GM23338 (cell line): ENCODE measurements at regions not wholly inside any gene's neighbourhood (a gene's known extent, or its start where the extent isn't known, plus 50 kb on each side); places are given as distances from the start of the nearest gene placed in this dataset.

Experiments used
- ATAC-seq: fragments of 200-7000 bp; cut with Tn5 transposase; 3 replicates; pipeline ENCODE4 v1.9.1; 2020
- DNase-seq: peaks from one replicate; pipeline ENCODE4 v3.0.0-alpha.2; 2015; ENCODE audit warnings: low spot score
- H2AFZ ChIP-seq: fragments of 200-600 bp; sonication (generic); 2 replicates; pipeline ENCODE4 v1.8.0; 2016; ENCODE audit warnings: antibody characterized with exemption, mild to moderate bottlenecking, moderate library complexity
- H3F3A ChIP-seq: fragments of 200-600 bp; sonication (generic); replicated peaks from 2 replicates; pipeline ENCODE4 v1.8.0; 2017; ENCODE audit warnings: antibody characterized with exemption, mixed run types, low read depth
- H3K27ac ChIP-seq: fragments of 200-600 bp; sonication (generic); 2 replicates; pipeline ENCODE4 v1.6.1; 2016; ENCODE audit warnings: low read depth
- H3K27me3 ChIP-seq: fragments of 200-600 bp; sonication (generic); 2 replicates; pipeline ENCODE4 v1.8.0; 2016; ENCODE audit warnings: mild to moderate bottlenecking, mixed run types, moderate library complexity; ENCODE audit not compliant: insufficient read depth
- H3K36me3 ChIP-seq: fragments of 200-600 bp; sonication (generic); 2 replicates; pipeline ENCODE4 v1.8.0; 2016; ENCODE audit warnings: mild to moderate bottlenecking; ENCODE audit not compliant: insufficient read depth
- H3K4me1 ChIP-seq: fragments of 200-600 bp; sonication (generic); 2 replicates; pipeline ENCODE4 v1.8.0; 2016; ENCODE audit warnings: mild to moderate bottlenecking, moderate library complexity; ENCODE audit not compliant: insufficient read depth
- H3K4me2 ChIP-seq: fragments of 200-600 bp; sonication (generic); 2 replicates; pipeline ENCODE4 v1.7.1; 2017; ENCODE audit warnings: mixed run types
- H3K4me3 ChIP-seq: fragments of 200-600 bp; sonication (generic); 2 replicates; pipeline ENCODE4 v1.6.1; 2016; ENCODE audit warnings: mixed run types
- H3K79me2 ChIP-seq: fragments of 200-600 bp; sonication (generic); replicated peaks from 2 replicates; pipeline ENCODE4 v1.8.0; 2017; ENCODE audit warnings: mild to moderate bottlenecking; ENCODE audit not compliant: insufficient read depth
- H3K9me2 ChIP-seq: fragments of 200-600 bp; sonication (generic); 2 replicates; pipeline ENCODE4 v1.8.0; 2017; ENCODE audit not compliant: insufficient read depth
- H4K20me1 ChIP-seq: fragments of 200-600 bp; sonication (generic); replicated peaks from 2 replicates; pipeline ENCODE4 v1.8.0; 2017; ENCODE audit warnings: mild to moderate bottlenecking; ENCODE audit not compliant: insufficient read depth
- H3K27ac Mint-ChIP-seq: 2 replicates; pipeline ENCODE4 v1.8.0; 2020; ENCODE audit warnings: inconsistent platforms, mild to moderate bottlenecking, moderate library complexity, mixed read lengths
- H3K27me3 Mint-ChIP-seq: 3 replicates; pipeline ENCODE4 v1.8.0; 2022; ENCODE audit warnings: low read depth, mild to moderate bottlenecking, moderate library complexity, mixed read lengths, inconsistent platforms; ENCODE audit not compliant: insufficient read depth, poor library complexity
- H3K36me3 Mint-ChIP-seq: 3 replicates; pipeline ENCODE4 v1.8.0; 2021; ENCODE audit warnings: low read depth, mild to moderate bottlenecking, inconsistent platforms, moderate library complexity, mixed read lengths
- H3K4me1 Mint-ChIP-seq: 3 replicates; pipeline ENCODE4 v1.8.0; 2020; ENCODE audit warnings: mild to moderate bottlenecking, inconsistent platforms, mixed read lengths
- H3K4me3 Mint-ChIP-seq: 3 replicates; pipeline ENCODE4 v1.8.0; 2021; ENCODE audit warnings: moderate library complexity, mild to moderate bottlenecking, inconsistent platforms, mixed read lengths
- H3K9me3 Mint-ChIP-seq: 3 replicates; pipeline ENCODE4 v1.8.0; 2020; ENCODE audit warnings: moderate library complexity, mild to moderate bottlenecking, inconsistent platforms, mixed read lengths
- STAT1 ChIP-seq: IDR thresholded peaks from one replicate; pipeline ENCODE4 v1.6.1; 2016; ENCODE audit warnings: antibody characterized with exemption; ENCODE audit not compliant: unreplicated experiment
- TF ChIP-seq, protein P1 (sequence below): fragments of 250-450 bp; sonication (Bioruptor Pico); IDR thresholded peaks from 2 replicates; pipeline ENCODE4 v1.5.0; 2020; ENCODE audit warnings: mild to moderate bottlenecking, moderate library complexity

- TF ChIP-seq, protein P1, sequence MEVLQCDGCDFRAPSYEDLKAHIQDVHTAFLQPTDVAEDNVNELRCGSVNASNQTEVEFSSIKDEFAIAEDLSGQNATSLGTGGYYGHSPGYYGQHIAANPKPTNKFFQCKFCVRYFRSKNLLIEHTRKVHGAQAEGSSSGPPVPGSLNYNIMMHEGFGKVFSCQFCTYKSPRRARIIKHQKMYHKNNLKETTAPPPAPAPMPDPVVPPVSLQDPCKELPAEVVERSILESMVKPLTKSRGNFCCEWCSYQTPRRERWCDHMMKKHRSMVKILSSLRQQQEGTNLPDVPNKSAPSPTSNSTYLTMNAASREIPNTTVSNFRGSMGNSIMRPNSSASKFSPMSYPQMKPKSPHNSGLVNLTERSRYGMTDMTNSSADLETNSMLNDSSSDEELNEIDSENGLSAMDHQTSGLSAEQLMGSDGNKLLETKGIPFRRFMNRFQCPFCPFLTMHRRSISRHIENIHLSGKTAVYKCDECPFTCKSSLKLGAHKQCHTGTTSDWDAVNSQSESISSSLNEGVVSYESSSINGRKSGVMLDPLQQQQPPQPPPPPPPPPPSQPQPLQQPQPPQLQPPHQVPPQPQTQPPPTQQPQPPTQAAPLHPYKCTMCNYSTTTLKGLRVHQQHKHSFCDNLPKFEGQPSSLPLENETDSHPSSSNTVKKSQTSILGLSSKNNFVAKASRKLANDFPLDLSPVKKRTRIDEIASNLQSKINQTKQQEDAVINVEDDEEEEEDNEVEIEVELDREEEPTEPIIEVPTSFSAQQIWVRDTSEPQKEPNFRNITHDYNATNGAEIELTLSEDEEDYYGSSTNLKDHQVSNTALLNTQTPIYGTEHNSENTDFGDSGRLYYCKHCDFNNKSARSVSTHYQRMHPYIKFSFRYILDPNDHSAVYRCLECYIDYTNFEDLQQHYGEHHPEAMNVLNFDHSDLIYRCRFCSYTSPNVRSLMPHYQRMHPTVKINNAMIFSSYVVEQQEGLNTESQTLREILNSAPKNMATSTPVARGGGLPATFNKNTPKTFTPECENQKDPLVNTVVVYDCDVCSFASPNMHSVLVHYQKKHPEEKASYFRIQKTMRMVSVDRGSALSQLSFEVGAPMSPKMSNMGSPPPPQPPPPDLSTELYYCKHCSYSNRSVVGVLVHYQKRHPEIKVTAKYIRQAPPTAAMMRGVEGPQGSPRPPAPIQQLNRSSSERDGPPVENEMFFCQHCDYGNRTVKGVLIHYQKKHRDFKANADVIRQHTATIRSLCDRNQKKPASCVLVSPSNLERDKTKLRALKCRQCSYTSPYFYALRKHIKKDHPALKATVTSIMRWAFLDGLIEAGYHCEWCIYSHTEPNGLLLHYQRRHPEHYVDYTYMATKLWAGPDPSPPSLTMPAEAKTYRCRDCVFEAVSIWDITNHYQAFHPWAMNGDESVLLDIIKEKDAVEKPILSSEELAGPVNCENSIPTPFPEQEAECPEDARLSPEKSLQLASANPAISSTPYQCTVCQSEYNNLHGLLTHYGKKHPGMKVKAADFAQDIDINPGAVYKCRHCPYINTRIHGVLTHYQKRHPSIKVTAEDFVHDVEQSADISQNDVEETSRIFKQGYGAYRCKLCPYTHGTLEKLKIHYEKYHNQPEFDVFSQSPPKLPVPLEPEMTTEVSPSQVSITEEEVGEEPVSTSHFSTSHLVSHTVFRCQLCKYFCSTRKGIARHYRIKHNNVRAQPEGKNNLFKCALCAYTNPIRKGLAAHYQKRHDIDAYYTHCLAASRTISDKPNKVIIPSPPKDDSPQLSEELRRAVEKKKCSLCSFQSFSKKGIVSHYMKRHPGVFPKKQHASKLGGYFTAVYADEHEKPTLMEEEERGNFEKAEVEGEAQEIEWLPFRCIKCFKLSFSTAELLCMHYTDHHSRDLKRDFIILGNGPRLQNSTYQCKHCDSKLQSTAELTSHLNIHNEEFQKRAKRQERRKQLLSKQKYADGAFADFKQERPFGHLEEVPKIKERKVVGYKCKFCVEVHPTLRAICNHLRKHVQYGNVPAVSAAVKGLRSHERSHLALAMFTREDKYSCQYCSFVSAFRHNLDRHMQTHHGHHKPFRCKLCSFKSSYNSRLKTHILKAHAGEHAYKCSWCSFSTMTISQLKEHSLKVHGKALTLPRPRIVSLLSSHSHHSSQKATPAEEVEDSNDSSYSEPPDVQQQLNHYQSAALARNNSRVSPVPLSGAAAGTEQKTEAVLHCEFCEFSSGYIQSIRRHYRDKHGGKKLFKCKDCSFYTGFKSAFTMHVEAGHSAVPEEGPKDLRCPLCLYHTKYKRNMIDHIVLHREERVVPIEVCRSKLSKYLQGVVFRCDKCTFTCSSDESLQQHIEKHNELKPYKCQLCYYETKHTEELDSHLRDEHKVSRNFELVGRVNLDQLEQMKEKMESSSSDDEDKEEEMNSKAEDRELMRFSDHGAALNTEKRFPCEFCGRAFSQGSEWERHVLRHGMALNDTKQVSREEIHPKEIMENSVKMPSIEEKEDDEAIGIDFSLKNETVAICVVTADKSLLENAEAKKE (CRISPR knock-in tag): no peak
Observed at GRCh38 chr12:105461271-105461943, 130.9 kb downstream of the C12orf75 start (continued).

DNA sequence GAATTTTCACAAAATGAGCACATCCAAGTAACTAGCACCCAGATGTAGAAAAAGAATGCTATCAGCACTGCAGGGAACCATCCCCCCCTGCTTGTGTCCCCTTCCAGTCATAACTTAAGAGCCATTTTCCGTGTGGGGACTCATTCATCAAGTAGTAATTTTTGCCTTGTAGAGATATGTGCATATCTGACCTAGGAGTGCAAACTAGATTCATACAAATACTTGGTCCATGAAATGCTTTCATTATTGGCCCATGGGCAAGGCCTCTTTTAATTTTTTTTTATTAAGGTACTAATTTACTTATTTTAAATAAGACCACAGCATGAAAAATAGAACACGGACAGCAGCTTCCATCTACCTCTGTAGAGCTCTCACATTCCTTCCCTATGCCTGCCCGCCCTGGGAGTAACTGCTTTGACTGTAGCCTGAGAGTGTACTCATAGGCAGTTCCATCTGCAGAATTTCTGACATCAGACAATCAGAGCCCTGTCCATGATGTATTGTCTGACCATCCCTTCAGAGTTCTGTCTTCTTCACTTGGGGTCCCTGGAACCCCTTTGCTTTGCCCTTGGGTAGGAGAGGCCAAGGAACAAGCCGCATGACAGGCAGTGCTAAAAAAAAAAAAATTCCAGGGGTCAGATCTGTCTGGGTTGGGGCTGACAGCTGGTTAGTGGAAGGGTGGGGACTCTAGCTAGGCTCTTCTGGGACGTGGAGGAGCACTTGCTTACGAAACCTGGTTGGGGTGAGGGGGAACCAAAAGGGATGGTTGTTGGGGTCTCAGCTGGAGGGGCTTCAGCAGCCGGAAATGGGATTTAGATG, 131.7 kb downstream of the C12orf75 start:
- no peaks in the 10 kb centered on the region for H3K9me3 Mint-ChIP-seq
- DNase-seq (no peak), ATAC-seq (no peak)
- peaks cover 9% of the 10 kb centered on the region; the same call in 1 of the 2 replicates for H3K9me2 ChIP-seq
- H3K4me1 ChIP-seq: no peaks in the 10 kb centered on the region
- H3K27ac ChIP-seq: no peak overlapping the region
- H3K27me3 Mint-ChIP-seq: peaks cover 2% of the 10 kb centered on the region
- no peaks in the 10 kb centered on the region for H4K20me1 ChIP-seq
- peaks cover 18% of the 10 kb centered on the region for H3K4me1 Mint-ChIP-seq
- no peaks in the 10 kb centered on the region for H3K36me3 Mint-ChIP-seq
- H3K27ac Mint-ChIP-seq: peak overlapping the region; percentile 11; the same call in 1 of the 2 replicates
- no peak overlapping the region for H3K4me2 ChIP-seq
- no peak overlapping the region for H3K4me3 ChIP-seq
- 0 out of 2 replicates have a peak overlapping the region, but pooled peaks have one; percentile 18 for H2AFZ ChIP-seq
- H3K27me3 ChIP-seq: no peaks in the 10 kb centered on the region
- H3K79me2 ChIP-seq: no peaks in the 10 kb centered on the region
- H3K36me3 ChIP-seq: no peaks in the 10 kb centered on the region
- no peaks in the 10 kb centered on the region for H3F3A ChIP-seq
- no peak overlapping the region for H3K4me3 Mint-ChIP-seq
- TF ChIP-seq, protein P1 (CRISPR knock-in tag): no peak
- no peak for TF ChIP-seq STAT1
